ENCODE measurements at regions not wholly inside any gene's neighbourhood (a gene's known extent, or its start where the extent isn't known, plus 50 kb on each side); places are given as distances from the start of the nearest gene placed in this dataset.
"Not testable (repeated sequence)": the region's sequence is repeated elsewhere in the genome, so short reads cannot be mapped to it uniquely, and the experiment has no call there.

- DNase-seq (ENCODE audit: low spot score) = no peak
Measured at GRCh38 chr2:125224188-125224587, 1199.1 kb downstream of the CNTNAP5 start.

DNA sequence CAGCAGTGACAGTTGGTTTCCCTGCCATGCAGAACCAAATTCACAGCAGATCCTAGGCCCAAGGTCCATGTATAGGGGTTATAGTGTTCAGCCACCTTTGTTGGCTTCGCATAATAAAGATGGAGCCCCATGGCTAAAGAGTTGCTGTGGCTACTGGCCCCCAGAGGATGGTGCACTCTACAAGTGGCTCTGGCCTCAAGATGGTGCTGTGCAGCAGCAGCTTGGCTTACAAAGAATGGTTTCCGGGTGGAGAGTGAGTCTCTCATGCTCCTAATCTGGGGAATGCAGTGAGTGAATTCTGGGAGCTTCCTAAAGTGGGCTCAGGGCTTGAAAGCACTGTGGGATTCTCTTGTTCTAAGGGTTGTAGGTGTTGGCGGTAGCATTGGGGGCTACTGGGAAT lies 1199.7 kb downstream of the CNTNAP5 start:
- DNase-seq (ENCODE audit: low spot score) = no peak

DNA sequence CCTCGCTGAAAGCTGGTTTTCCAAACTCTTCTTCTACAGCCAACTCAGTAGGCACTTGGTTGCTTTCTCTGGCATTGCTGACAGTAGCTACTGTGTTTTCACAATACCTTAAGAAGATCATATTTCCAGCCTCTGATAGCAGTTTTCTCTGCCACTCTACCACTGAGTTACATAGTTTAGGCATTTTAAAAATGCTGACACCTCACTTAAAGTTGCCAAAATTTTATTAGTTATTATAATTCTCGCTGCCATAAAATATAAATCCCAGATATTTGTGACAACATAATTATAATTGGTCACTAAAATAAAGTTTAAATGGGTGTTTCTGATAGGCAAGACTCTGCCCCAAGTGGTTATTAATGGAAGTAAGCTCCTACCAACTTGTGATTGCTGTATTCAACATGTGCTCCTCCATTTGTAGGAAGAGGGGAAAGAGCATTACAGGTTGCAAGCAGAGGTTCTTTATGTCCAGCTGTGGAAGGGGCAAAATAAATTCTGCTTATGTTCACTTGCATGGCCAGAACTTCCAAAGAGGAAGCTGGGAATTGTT lies 1202.8 kb downstream of the CNTNAP5 start:
- DNase-seq (ENCODE audit: low spot score) = no peak

DNA sequence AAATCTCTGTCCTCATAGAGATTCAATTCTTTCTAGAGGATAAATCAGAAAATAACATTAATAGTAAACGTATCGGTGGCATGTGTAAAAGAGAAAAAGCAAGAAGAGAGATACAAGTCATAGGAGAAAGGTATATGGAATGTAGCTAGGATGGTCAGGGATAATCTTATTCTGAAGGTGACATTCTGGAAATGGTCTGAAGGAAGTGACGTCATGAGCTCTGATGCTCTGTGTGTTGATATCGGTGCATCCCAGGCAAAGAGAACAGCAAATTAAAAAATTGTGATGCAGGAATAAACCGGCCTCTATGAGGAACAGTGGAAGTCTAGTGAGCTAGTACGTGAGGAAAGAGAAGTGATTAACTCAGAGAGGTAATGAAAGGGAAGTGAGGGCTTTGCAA lies 1215.8 kb downstream of the CNTNAP5 start:
- DNase-seq (ENCODE audit: low spot score) = no peak

DNA sequence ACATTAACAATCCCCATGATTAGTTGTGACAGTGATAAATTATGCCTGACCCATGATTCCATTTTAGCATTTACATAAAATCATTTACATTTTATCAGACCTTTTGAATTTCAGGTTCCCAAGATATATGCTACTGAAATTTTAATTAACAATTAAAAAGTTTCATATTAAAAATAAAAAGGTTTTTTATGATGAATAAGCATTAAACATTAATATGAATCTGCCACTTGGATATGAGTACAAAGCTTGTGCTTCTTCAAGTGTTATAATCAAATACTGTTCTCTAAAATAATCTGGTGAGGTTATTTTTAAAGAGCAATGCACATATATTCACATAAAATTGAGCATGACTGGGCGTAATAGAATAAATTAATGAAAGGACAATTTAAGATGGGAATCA lies 1218.0 kb downstream of the CNTNAP5 start:
- no peak for DNase-seq (ENCODE audit: low spot score)

DNA sequence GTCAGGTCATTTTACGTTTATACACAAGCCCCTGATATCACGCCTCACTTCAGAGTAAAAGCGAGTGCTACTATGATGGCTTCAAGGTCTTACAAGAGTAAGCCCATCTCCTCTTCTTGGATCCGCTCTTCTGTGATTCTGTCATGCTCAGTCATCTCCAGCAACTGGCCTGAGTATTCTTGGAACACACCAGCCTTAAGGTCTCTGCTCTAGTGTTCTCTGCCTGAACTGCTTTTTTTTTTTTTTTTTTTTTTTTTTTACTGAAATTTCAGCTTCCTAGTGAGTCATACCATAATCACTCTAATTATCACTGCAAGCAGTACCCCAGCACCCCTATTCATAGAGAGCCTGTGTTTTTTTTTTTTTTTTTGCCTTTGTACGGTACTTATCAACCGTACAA lies 1228.9 kb downstream of the CNTNAP5 start:
- DNase-seq (ENCODE audit: low spot score) = no peak

DNA sequence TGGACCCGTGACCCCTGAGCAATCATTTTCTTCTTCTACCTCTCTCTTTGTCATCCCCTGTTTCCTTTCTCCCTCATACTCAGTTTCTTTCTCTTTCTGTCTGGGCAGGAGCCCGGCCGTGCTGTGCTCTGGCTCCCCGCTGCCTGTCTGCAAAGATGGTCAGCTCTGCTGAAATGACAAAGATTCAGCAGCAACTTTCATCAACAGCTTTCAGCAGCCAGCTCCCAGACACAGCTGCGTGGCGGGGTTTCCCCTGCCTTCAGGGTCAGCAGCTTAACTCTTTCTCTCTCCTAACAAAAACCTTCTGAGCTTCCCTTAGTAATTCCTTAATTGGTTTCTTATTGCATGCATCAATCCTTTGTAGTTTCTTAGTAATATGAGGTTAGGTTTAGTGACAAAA lies 1234.4 kb downstream of the CNTNAP5 start:
- DNase-seq (ENCODE audit: low spot score) = no peak

- not testable (repeated sequence) for DNase-seq (ENCODE audit: low spot score)
Measured at GRCh38 chr2:125260366-125260930, 1235.4 kb downstream of the CNTNAP5 start.

DNA sequence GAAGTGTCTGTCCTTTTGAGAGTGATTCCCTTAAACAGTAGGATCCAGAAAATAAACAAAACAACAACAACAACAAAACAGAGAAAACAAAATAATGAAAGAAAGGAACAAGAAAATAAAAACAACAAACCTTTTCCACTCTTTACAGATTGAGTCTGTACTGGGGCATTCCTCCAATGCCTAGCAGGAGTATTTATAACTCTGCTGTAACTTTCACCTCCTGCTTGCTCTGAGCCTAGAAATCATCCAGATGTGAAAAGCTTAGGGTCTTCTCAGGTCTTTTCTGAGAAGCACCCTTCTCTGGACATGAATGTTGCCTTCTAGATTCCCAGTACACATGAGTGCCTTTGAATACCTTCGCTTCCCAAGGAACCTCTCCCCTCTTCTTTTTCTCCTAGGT lies 1239.4 kb downstream of the CNTNAP5 start:
- DNase-seq (ENCODE audit: low spot score) = no peak

GRCh38 chr2:125267683-125268082 lies 1242.6 kb downstream of the CNTNAP5 start:
- DNase-seq (ENCODE audit: low spot score) = no peak

- no peak for DNase-seq (ENCODE audit: low spot score)
Measured at GRCh38 chr2:125272651-125273050, 1247.6 kb downstream of the CNTNAP5 start.

GRCh38 chr2:125274718-125275117 lies 1249.6 kb downstream of the CNTNAP5 start:
- DNase-seq (ENCODE audit: low spot score) = no peak

- DNase-seq (ENCODE audit: low spot score) = no peak
Measured at GRCh38 chr2:125280265-125280664, 1255.2 kb downstream of the CNTNAP5 start.

GRCh38 chr2:125281242-125281641 lies 1256.2 kb downstream of the CNTNAP5 start:
- no peak for DNase-seq (ENCODE audit: low spot score)

DNA sequence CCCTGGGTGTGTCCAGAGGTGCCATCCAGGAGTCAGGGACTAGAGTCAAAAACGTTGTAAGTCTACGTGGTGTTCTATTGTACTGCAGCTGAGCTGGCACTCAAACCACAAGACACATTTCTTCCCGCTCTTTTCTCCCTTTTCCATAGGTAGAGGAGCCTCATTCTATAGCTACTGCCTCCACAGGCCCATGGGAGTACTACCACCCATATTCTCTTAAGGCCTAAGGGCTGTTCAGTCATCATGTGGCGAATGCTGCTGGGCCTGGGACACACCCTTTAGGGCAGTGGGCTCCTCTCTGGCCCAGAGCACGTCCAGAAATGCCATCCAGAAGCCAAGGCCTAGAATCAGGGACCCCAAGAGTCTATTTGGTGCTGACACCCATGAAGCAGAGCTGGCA lies 1271.7 kb downstream of the CNTNAP5 start:
- no peak for DNase-seq (ENCODE audit: low spot score)

DNA sequence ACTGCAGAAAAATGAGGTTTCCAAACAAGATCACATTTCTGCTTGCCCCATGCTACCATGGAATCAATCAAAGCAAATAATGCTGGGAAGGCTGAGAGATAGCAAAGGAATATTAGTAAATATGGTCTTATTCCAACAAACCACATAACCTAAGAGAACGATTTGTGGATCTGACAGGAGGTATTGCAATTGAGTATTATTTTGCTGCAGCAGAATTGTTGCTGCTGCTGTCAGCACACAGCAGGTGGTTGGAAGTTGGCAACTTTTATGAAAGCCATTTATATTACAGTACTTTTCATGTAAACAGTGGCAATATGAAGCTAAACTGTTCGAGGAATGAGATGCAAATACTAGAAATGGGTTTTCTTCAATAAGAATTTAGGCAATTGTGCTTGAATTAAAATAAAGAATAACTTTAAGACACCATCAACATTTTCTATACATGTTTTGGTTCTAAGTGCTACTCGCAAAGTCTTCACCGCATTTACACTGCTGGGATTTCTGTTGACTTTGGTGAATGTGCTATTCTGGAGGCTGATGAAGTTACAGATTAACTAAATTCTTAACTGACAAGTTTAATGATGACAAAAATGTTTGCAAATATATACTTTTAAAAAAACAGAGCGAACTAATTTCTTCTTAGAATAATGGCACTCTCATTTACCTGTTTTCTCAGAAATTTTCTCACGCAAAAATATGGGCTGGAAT lies 1285.7 kb downstream of the CNTNAP5 start:
- DNase-seq (ENCODE audit: low spot score) = no peak

GRCh38 chr2:125312342-125312741 lies 1287.3 kb downstream of the CNTNAP5 start:
- DNase-seq (ENCODE audit: low spot score) = no peak

DNA sequence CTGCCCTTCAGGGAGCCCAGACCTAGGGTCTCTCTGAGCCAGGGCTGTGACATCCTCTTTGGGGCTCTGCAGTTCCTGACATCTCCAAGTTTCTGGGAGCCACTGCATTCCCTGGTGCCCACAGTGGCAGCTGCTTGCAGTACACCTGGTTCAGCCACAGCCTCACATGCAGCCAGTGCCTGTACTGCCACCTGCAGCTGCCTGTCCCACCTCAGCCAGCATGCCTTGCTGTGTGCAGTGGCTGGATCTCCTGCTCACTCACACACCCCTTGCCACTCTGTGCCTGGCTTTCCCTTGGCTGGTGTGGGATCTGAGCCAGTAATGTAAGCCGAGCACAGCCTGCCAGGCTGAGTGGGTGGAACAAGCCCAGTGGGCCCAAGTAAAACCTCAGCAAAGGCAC lies 1288.7 kb downstream of the CNTNAP5 start:
- DNase-seq (ENCODE audit: low spot score) = no peak

- DNase-seq (ENCODE audit: low spot score) = no peak
Measured at GRCh38 chr2:125318740-125319139, 1293.7 kb downstream of the CNTNAP5 start.

- no peak for DNase-seq (ENCODE audit: low spot score)
Measured at GRCh38 chr2:125324273-125324672, 1299.2 kb downstream of the CNTNAP5 start.

DNA sequence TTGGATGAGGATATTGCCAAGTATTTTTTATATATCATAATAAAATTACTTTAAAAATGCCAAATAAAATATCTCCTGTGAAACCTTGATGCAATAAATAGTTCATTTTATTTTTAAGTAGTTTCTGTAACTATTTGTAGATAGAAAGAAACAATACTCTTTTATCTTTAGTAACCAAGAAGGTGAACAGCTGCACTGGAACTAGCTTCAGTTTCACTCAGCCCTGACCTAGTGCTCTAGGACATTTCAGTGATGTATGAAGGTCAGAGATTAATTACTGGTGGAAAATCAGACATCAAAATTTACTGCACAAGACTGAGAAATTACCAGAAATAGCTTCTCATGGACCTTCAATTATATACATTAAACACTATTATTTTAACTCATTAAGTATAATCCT lies 1305.0 kb downstream of the CNTNAP5 start:
- no peak for DNase-seq (ENCODE audit: low spot score)

DNA sequence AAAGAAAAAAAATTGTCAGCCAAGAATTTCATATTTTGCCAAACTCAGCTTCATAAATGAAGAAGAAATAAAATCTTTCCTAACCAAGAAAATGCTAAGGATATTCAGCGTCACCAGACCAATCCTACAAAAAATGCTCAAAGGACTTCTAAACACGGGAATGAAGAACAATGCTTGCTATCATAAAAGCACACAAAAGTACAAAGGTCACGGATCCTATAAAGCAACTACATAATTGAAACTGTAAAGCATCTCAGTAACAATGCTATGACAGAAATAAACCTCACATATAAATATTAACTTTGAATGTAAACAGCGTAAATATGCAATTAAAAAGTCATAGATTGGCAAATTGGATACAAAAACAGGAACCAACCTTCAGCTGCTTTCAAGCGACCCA lies 1314.6 kb upstream of the GYPC start:
- no peak for DNase-seq (ENCODE audit: low spot score)

GRCh38 chr2:125353542-125353941 lies 1302.4 kb upstream of the GYPC start:
- DNase-seq (ENCODE audit: low spot score) = not testable (repeated sequence)
